K562 (cell line): ENCODE measurements at regions not wholly inside any gene's neighbourhood (a gene's known extent, or its start where the extent isn't known, plus 50 kb on each side); places are given as distances from the start of the nearest gene placed in this dataset.

Experiments used
- ATAC-seq: fragments of 200-7000 bp; cut with Tn5 transposase; 3 replicates; pipeline ENCODE4 v1.9.1; 2020; ENCODE audit warnings: moderate library complexity
- BruUV-seq: library from RNA; stranded (reverse); fragments of 400-500 nt; replicated peaks from 2 replicates; lab custom pipeline; 2021; lab: Mats Ljungman, UMichigan
- CTCF ChIA-PET: fragments of 300-600 bp; formaldehyde crosslinking; extraction: SDS; loops from one replicate; lab custom pipeline; 2021; ENCODE audit warnings: low intra/inter-chr PET ratio; lab: Yijun Ruan, JAX
- POLR2A ChIA-PET: fragments of 300-600, 350-650 bp; sonication (Branson Sonifier 250); formaldehyde crosslinking; extraction: SDS; loops from one replicate; lab custom pipeline; 2021; ENCODE audit warnings: antibody characterized with exemption, inconsistent platforms; lab: Yijun Ruan, JAX
- DNase-seq, 4 experiments: peaks; one replicate each; pipeline versions ENCODE4 v3.0.0 to v3.0.0-alpha.2; 2011 to 2018; ENCODE audit warnings: low spot score in 3 of 4, mixed read lengths in 3 of 4; ENCODE audit errors: extremely low read depth in 1 of 4
- FAIRE-seq: peaks from 2 replicates; lab custom pipeline; 2011; peaks lifted over from hg19 to GRCh38; lab: Jason Lieb, UNC
- H2AFZ ChIP-seq: 2 replicates; pipeline ENCODE4 v1.6.0; 2011; ENCODE audit warnings: low read depth, low read length, control low read depth, inconsistent platforms
- H3K27ac ChIP-seq: fragments of 200-600 bp; 3 replicates; pipeline ENCODE4 v1.8.0; 2011; ENCODE audit warnings: low read depth, mild to moderate bottlenecking, control low read depth, inconsistent platforms, low read length, moderate library complexity, mixed read lengths; ENCODE audit errors: extremely low read depth
- H3K27me3 ChIP-seq, 2 experiments: fragments of 300-600 bp in 1 of 2; 2 replicates in 1 of 2; 3 replicates in 1 of 2; pipeline versions ENCODE4 v1.6.0 to v1.8.0; 2011; ENCODE audit warnings: inconsistent platforms in 2 of 2, low read length in 2 of 2, mild to moderate bottlenecking in 1 of 2, mixed read lengths in 1 of 2, moderate library complexity in 1 of 2; ENCODE audit not compliant: control insufficient read depth in 2 of 2, insufficient read depth in 2 of 2
- H3K36me3 ChIP-seq: fragments of 300-600 bp; 3 replicates; pipeline ENCODE4 v1.8.0; 2011; ENCODE audit warnings: mild to moderate bottlenecking, low read length, inconsistent platforms; ENCODE audit not compliant: control insufficient read depth, insufficient read depth
- H3K4me1 ChIP-seq, 2 experiments: fragments of 200-600 bp in 1 of 2; replicated peaks in 1 of 2; 2 replicates in 1 of 2; 3 replicates in 1 of 2; pipeline versions ENCODE4 v1.5.1 to v1.8.0; 2011; ENCODE audit warnings: inconsistent platforms in 2 of 2, low read length in 2 of 2, mild to moderate bottlenecking in 1 of 2, mixed read lengths in 1 of 2, moderate library complexity in 1 of 2; ENCODE audit not compliant: control insufficient read depth in 2 of 2, insufficient read depth in 2 of 2
- H3K4me2 ChIP-seq: 2 replicates; pipeline ENCODE4 v1.6.1; 2011; ENCODE audit warnings: low read length, control low read depth, inconsistent platforms, mixed read lengths; ENCODE audit not compliant: insufficient read depth
- H3K4me3 ChIP-seq: fragments of 200-600 bp; sonication (generic), shearing (Covaris generic); 2 replicates; pipeline ENCODE4 v1.5.1; 2016; ENCODE audit warnings: control low read depth, inconsistent platforms
- H3K79me2 ChIP-seq: fragments of 200-600 bp; 3 replicates; pipeline ENCODE4 v1.8.0; 2011; ENCODE audit warnings: low read length, inconsistent platforms; ENCODE audit not compliant: control insufficient read depth, insufficient read depth
- H3K9ac ChIP-seq, 2 experiments: 2 replicates each; pipeline versions ENCODE4 v1.6.0 to v1.6.1; 2011; ENCODE audit warnings: low read depth in 2 of 2, low read length in 2 of 2, control low read depth in 1 of 2, inconsistent platforms in 1 of 2, mild to moderate bottlenecking in 1 of 2, mixed read lengths in 1 of 2; ENCODE audit not compliant: insufficient read depth in 1 of 2
- H3K9me1 ChIP-seq: one replicate; pipeline ENCODE4 v1.6.0; 2011; ENCODE audit warnings: inconsistent platforms, mild to moderate bottlenecking, low read length, moderate library complexity; ENCODE audit not compliant: control insufficient read depth, insufficient read depth
- H3K9me3 ChIP-seq: replicated peaks from 2 replicates; pipeline ENCODE4 v1.5.1; 2011; ENCODE audit warnings: low read depth, low read length, inconsistent platforms; ENCODE audit not compliant: control insufficient read depth, insufficient read depth
- H4K20me1 ChIP-seq: replicated peaks from 2 replicates; pipeline ENCODE4 v1.6.1; 2011; ENCODE audit warnings: low read length, inconsistent platforms, mixed read lengths; ENCODE audit not compliant: control insufficient read depth, insufficient read depth
- ARID3B ChIP-seq: fragments of 250-450 bp; sonication (Bioruptor Pico); IDR thresholded peaks from 2 replicates; pipeline ENCODE4 v1.4.0; 2020; ENCODE audit warnings: borderline replicate concordance
- BRCA1 ChIP-seq, 2 experiments: fragments of 450-650 bp in 1 of 2; sonication (generic) in 1 of 2; formaldehyde crosslinking in 1 of 2; IDR thresholded peaks; 2 replicates each; pipeline versions ENCODE4 v1.5.0 to v1.6.1; 2017 to 2020; ENCODE audit warnings: mild to moderate bottlenecking in 1 of 2, missing genetic modification reagents in 1 of 2
- ERF ChIP-seq: fragments of 450-650 bp; formaldehyde crosslinking; IDR thresholded peaks from 2 replicates; pipeline ENCODE4 v1.4.0; 2020; ENCODE audit warnings: mild to moderate bottlenecking, mixed read lengths
- HMGXB4 ChIP-seq: sonication (generic); formaldehyde crosslinking; IDR thresholded peaks from 2 replicates; pipeline ENCODE4 v1.8.1; 2023; ENCODE audit warnings: mild to moderate bottlenecking, missing genetic modification reagents
- PATZ1 ChIP-seq: fragments of 250-450 bp; sonication (Bioruptor Pico); IDR thresholded peaks from 2 replicates; pipeline ENCODE4 v1.5.0; 2020; ENCODE audit warnings: mild to moderate bottlenecking, borderline replicate concordance
- RB1 ChIP-seq: fragments of 450-650 bp; IDR thresholded peaks from 2 replicates; pipeline ENCODE4 v1.6.1; 2017; ENCODE audit warnings: low read depth, mild to moderate bottlenecking
- RERE ChIP-seq: sonication (generic); formaldehyde crosslinking; IDR thresholded peaks from 2 replicates; pipeline ENCODE4 v1.8.0; 2023; ENCODE audit warnings: missing genetic modification reagents, mild to moderate bottlenecking, borderline replicate concordance
- SIN3B ChIP-seq: fragments of 450-650 bp; IDR thresholded peaks from 2 replicates; pipeline ENCODE4 v1.6.1; 2017; ENCODE audit warnings: low read depth, mild to moderate bottlenecking, moderate library complexity
- TEAD1 ChIP-seq, 2 experiments: fragments of 450-650 bp in 1 of 2; sonication (generic) in 1 of 2; formaldehyde crosslinking; IDR thresholded peaks; 2 replicates each; pipeline versions ENCODE4 v1.4.0 to v1.8.0; 2020 to 2022; ENCODE audit warnings: mild to moderate bottlenecking in 2 of 2, missing genetic modification reagents in 1 of 2
- ZNF444 ChIP-seq: fragments of 250-450 bp; sonication (Bioruptor Pico); IDR thresholded peaks from 2 replicates; pipeline ENCODE4 v1.4.0; 2020; ENCODE audit warnings: mild to moderate bottlenecking, moderate library complexity
- WGBS: fragments of 100-300 bp; shearing (Covaris generic); methylation state at CpG from one replicate; pipeline ENCODE4 v1.1.6; 2016; ENCODE audit warnings: low coverage, mixed read lengths; ENCODE audit not compliant: insufficient coverage; ENCODE audit errors: missing lambda C conversion rate; 5-methylcytosine and 5-hydroxymethylcytosine counted together
- in situ Hi-C: fragments of 300-500 bp; cut with MboI; formaldehyde crosslinking; loops from 4 replicates; pipeline ENCODE4 v1.15.0; 2018; ENCODE audit warnings: inconsistent platforms, mixed read lengths
- intact Hi-C: fragments of 100-400 bp; cut with micrococcal nuclease; formaldehyde crosslinking; loops from 2 replicates; pipeline ENCODE4 v1.14.2; 2022

- no TSS peak for BruUV-seq
- Histone ChIP-seq H3K9ac (no peak overlapping the region), H3K9me1 (no peaks in the 10 kb centered on the region), H3K4me3 (no peak overlapping the region), H3K36me3 (no peaks in the 10 kb centered on the region), H3K27ac (no peak overlapping the region), H3K27me3 (no peaks in the 10 kb centered on the region), H3K4me2 (no peak overlapping the region), H4K20me1 (no peaks in the 10 kb centered on the region), H3K4me1 (no peaks in the 10 kb centered on the region), H2AFZ (no peak overlapping the region), H3K9me3 (no peaks in the 10 kb centered on the region), H3K79me2 (no peaks in the 10 kb centered on the region)
- ATAC-seq (no peak), FAIRE-seq (no peak), DNase-seq (no peak)
- 2% methylated on average over 3 of the region's 3 CpGs for WGBS
- ChIA-PET CTCF (no interaction called here), POLR2A (no interaction called here)
- intact Hi-C loops = no loop called here
- in situ Hi-C loops = no loop called here
- TF ChIP-seq BRCA1 (IDR thresholded peaks at IDR 0.05) = no peak
- TF ChIP-seq BRCA1 (CRISPR knock-in tag; IDR thresholded peaks at IDR 0.05) = no peak
- no peak for TF ChIP-seq HMGXB4 (CRISPR knock-in tag)
- no peak for TF ChIP-seq RERE (CRISPR knock-in tag)
- no peak for TF ChIP-seq PATZ1 (CRISPR knock-in tag)
- TF ChIP-seq SIN3B = no peak
- no peak for TF ChIP-seq ARID3B (CRISPR knock-in tag)
- no peak for TF ChIP-seq RB1
- no peak for TF ChIP-seq TEAD1 (CRISPR knock-in tag; IDR thresholded peaks at IDR 0.05)
- TF ChIP-seq ZNF444 (CRISPR knock-in tag) = no peak
- TF ChIP-seq ERF (CRISPR knock-in tag) = no peak
These were observed 203.4 kb downstream of the KIF18A start for GRCh38 chr11:27904358-27905055.
